Glutamatergic neuron (in vitro differentiated cells): ENCODE measurements at regions not wholly inside any gene's neighbourhood (a gene's known extent, or its start where the extent isn't known, plus 50 kb on each side); places are given as distances from the start of the nearest gene placed in this dataset.

Experiments
- DNase-seq: peaks from one replicate; pipeline ENCODE4 v3.0.0; 2022
- H3K27ac Mint-ChIP-seq: one replicate; pipeline ENCODE4 v1.8.0; 2020; ENCODE audit warnings: mild to moderate bottlenecking, mixed read lengths, inconsistent platforms; ENCODE audit not compliant: unreplicated experiment
- H3K27me3 Mint-ChIP-seq: one replicate; pipeline ENCODE4 v1.8.0; 2020; ENCODE audit warnings: mild to moderate bottlenecking, moderate library complexity, mixed read lengths, inconsistent platforms; ENCODE audit not compliant: unreplicated experiment
- H3K36me3 Mint-ChIP-seq: one replicate; pipeline ENCODE4 v1.8.0; 2020; ENCODE audit warnings: mild to moderate bottlenecking, mixed read lengths, inconsistent platforms; ENCODE audit not compliant: unreplicated experiment
- H3K4me1 Mint-ChIP-seq: one replicate; pipeline ENCODE4 v1.8.0; 2020; ENCODE audit warnings: mild to moderate bottlenecking, low read depth, mixed read lengths, inconsistent platforms; ENCODE audit not compliant: unreplicated experiment
- H3K4me3 Mint-ChIP-seq: one replicate; pipeline ENCODE4 v1.8.0; 2020; ENCODE audit warnings: mild to moderate bottlenecking, mixed read lengths, inconsistent platforms; ENCODE audit not compliant: unreplicated experiment
- H3K9me3 Mint-ChIP-seq: one replicate; pipeline ENCODE4 v1.8.0; 2020; ENCODE audit warnings: mild to moderate bottlenecking, moderate library complexity, mixed read lengths, inconsistent platforms; ENCODE audit not compliant: unreplicated experiment
- CTCF ChIP-seq: fragments of 200-600 bp; sonication (generic); IDR thresholded peaks from one replicate; pipeline ENCODE4 v1.5.0; 2021; ENCODE audit not compliant: partially characterized antibody, unreplicated experiment

GRCh38 chrX:11944501-11944900 is 186.5 kb downstream of the MSL3 start:
- Mint-ChIP-seq H3K9me3 (no peaks in the 10 kb centered on the region), H3K4me1 (no peaks in the 10 kb centered on the region), H3K27me3 (no peaks in the 10 kb centered on the region), H3K36me3 (no peaks in the 10 kb centered on the region), H3K27ac (no peak overlapping the region), H3K4me3 (no peak overlapping the region)
- DNase-seq, result peak; percentile 44
- peak; percentile 64 for TF ChIP-seq CTCF

GRCh38 chrX:11949291-11949690 is 189.0 kb upstream of the FRMPD4 start:
- TF ChIP-seq CTCF, result no peak
- Mint-ChIP-seq H3K9me3 (no peaks in the 10 kb centered on the region), H3K27ac (no peak overlapping the region), H3K27me3 (no peaks in the 10 kb centered on the region), H3K36me3 (no peaks in the 10 kb centered on the region), H3K4me1 (no peaks in the 10 kb centered on the region), H3K4me3 (no peak overlapping the region)
- DNase-seq, result no peak

- H3K9me3 Mint-ChIP-seq, result no peaks in the 10 kb centered on the region
Measured at GRCh38 chrX:11952176-11952720, 186.0 kb upstream of the FRMPD4 start.

GRCh38 chrX:11953615-11954014 is 184.7 kb upstream of the FRMPD4 start:
- no peaks in the 10 kb centered on the region for H3K9me3 Mint-ChIP-seq
- H3K36me3 Mint-ChIP-seq, result no peaks in the 10 kb centered on the region
- no peak overlapping the region for H3K4me3 Mint-ChIP-seq
- H3K27ac Mint-ChIP-seq, result no peak overlapping the region
- TF ChIP-seq CTCF, result no peak
- H3K27me3 Mint-ChIP-seq, result no peaks in the 10 kb centered on the region
- H3K4me1 Mint-ChIP-seq, result no peaks in the 10 kb centered on the region
- DNase-seq, result no peak

More at GRCh38 chrX:11952176-11952720, 186.0 kb upstream of the FRMPD4 start:
- Mint-ChIP-seq H3K4me3 (no peak overlapping the region), H3K27me3 (no peaks in the 10 kb centered on the region), H3K4me1 (no peaks in the 10 kb centered on the region), H3K36me3 (no peaks in the 10 kb centered on the region), H3K27ac (no peak overlapping the region)
- TF ChIP-seq CTCF, result no peak
- no peak for DNase-seq

GRCh38 chrX:11954176-11954575 is 184.1 kb upstream of the FRMPD4 start:
- Mint-ChIP-seq H3K36me3 (no peaks in the 10 kb centered on the region), H3K27me3 (no peaks in the 10 kb centered on the region), H3K4me1 (no peaks in the 10 kb centered on the region), H3K27ac (no peak overlapping the region), H3K4me3 (no peak overlapping the region), H3K9me3 (no peaks in the 10 kb centered on the region)
- no peak for DNase-seq
- no peak for TF ChIP-seq CTCF
